ENCODE measurements at regions not wholly inside any gene's neighbourhood (a gene's known extent, or its start where the extent isn't known, plus 50 kb on each side); places are given as distances from the start of the nearest gene placed in this dataset.

GRCh38 chr16:55249936-55250335 lies 74.1 kb upstream of the IRX6 start:
- Histone ChIP-seq H3K27ac (no peak overlapping the region), H3K4me3 (no peak overlapping the region)

DNA sequence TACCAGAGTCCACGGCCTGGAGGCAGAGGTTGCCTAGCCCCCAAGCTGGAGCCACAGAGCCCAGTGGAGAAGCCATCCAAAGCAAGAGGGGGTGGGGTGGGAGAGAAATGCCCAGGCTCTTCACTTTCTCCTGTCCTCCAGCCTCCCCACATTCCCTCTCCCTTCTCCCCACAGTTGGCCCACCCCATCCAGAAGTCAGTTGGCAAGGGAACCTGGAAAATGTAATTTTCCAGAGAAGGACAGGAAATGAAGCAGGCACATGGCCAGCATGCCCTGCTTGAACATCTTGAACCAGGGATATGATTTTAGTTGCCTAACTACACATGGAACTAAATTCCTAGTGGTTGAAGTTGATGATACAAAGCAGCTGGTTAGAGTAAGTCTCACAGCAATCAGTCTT lies 73.3 kb upstream of the IRX6 start:
- Histone ChIP-seq H3K27ac (no peak overlapping the region), H3K4me3 (no peak overlapping the region)

DNA sequence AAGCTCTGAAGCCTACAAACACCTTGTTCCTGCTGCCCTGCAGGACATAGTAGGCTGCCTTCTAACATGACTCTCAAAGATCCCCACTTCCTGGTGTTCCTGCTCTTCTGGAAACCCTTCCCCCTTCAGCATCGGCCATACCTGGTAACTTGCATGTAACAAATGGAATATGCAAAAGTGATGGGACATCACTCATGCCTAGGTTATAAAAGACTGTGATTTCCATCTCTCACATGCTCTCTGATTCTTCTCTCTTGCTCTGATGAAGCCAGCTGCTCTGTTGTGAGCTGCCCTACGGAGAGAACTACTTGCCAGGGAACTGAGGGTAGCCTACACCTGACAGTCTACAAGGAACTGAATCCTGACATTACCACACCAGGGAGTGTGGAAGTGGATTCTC lies 72.9 kb upstream of the IRX6 start:
- no peak overlapping the region for H3K4me3 ChIP-seq

GRCh38 chr16:55252577-55252976 lies 71.4 kb upstream of the IRX6 start:
- H3K27ac ChIP-seq = no peak overlapping the region
- no peak overlapping the region for H3K4me3 ChIP-seq

More for the DNA sequence above, 72.9 kb upstream of the IRX6 start:
- no peak overlapping the region for H3K27ac ChIP-seq

GRCh38 chr16:55253987-55254386 lies 70.0 kb upstream of the IRX6 start:
- no peak overlapping the region for H3K27ac ChIP-seq
- no peak overlapping the region for H3K4me3 ChIP-seq

DNA sequence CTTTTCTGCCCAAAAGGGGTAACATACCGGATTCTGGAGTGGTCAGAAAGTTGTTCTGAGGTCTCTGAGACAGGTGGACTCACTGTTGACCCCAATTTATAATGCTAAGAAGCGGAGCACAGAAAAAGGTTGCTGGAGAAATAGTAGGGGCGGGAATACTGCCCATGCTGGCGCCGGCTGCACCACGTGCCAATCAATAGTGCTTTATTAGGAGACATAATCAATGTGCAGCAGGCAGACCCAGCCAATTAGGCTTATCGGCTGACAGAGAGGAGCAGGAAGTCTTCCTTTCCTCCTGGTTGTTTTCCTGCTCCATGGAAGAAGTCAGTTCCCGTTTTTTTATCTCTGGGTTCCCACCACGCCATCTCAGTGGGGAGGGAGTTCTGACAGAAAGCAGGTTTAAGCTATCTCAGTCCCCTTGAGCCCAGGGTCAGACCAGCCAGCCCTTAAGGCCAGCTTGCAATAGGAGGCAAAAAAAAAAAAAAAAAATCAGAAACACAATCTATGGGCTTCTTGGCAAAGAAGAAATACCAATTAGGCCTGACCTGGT lies 68.2 kb upstream of the IRX6 start:
- Histone ChIP-seq H3K4me3 (no peak overlapping the region), H3K27ac (no peak overlapping the region)

GRCh38 chr16:55256412-55257016 lies 67.5 kb upstream of the IRX6 start:
- Histone ChIP-seq H3K4me3 (no peak overlapping the region), H3K27ac (no peak overlapping the region)

GRCh38 chr16:55257966-55258613 lies 65.9 kb upstream of the IRX6 start:
- Histone ChIP-seq H3K27ac (no peak overlapping the region), H3K4me3 (no peak overlapping the region)

- H3K27ac ChIP-seq = no peak overlapping the region
- no peak overlapping the region for H3K4me3 ChIP-seq
Observed at GRCh38 chr16:55261301-55261700, 62.7 kb upstream of the IRX6 start.

GRCh38 chr16:55263271-55264250 lies 60.4 kb upstream of the IRX6 start:
- Histone ChIP-seq H3K4me3 (no peak overlapping the region), H3K27ac (no peak overlapping the region)

GRCh38 chr16:55264949-55265348 lies 59.1 kb upstream of the IRX6 start:
- peak overlapping the region in 3 of 21 experiments; percentile 7 to 63 (median 30) for H3K27ac ChIP-seq

GRCh38 chr16:55265926-55266325 lies 58.1 kb upstream of the IRX6 start:
- H3K27ac ChIP-seq = peak overlapping the region in 3 of 21 experiments; percentile 30 to 63 (median 33)

More at GRCh38 chr16:55264949-55265348, 59.1 kb upstream of the IRX6 start:
- no peak overlapping the region for H3K4me3 ChIP-seq

GRCh38 chr16:55271945-55272513 lies 52.0 kb upstream of the IRX6 start:
- Histone ChIP-seq H3K27ac (no peak overlapping the region), H3K4me3 (no peak overlapping the region)

More at GRCh38 chr16:55265926-55266325, 58.1 kb upstream of the IRX6 start:
- H3K4me3 ChIP-seq = no peak overlapping the region

GRCh38 chr16:55272744-55273143 lies 51.3 kb upstream of the IRX6 start:
- peak overlapping the region in 2 of 21 experiments; percentile 16 to 22 for H3K27ac ChIP-seq
- no peak overlapping the region for H3K4me3 ChIP-seq

- Histone ChIP-seq H3K27ac (peak overlapping the region in 3 of 21 experiments; percentile 3 to 22 (median 16)), H3K4me3 (no peak overlapping the region)
Observed at GRCh38 chr16:55273356-55273755, 50.6 kb upstream of the IRX6 start.

DNA sequence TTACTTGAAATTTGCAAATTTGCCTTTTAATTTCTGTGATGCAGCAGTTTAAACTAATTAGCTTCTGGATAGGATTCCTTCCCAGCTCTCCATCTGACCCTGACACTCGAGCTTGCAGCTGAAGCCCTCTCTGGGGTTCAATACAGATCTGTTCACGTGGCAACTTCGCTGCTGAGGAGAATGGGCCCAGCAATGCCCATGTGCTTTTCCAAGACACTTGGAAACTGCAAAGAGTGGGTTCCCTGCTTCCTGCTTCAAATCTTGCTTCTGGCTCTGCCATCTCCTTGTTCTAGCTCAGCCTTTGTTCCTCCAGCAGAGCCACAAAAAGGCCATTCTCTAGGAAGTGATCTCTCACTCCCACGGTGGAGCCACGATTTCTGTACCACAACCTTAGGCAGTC lies 50.0 kb upstream of the IRX6 start:
- Histone ChIP-seq H3K4me3 (no peak overlapping the region), H3K27ac (peak overlapping the region in 1 of 21 experiments; percentile 36)
